DMS114 treated with DMSO at 0.1 percent for 48 hours (cell line): ENCODE measurements at regions not wholly inside any gene's neighbourhood (a gene's known extent, or its start where the extent isn't known, plus 50 kb on each side); places are given as distances from the start of the nearest gene placed in this dataset.

Experiments used
- DNase-seq: peaks from one replicate; lab custom pipeline; 2025; ENCODE audit not compliant: unreplicated experiment; lab: John Stamatoyannopoulos, UW

DNA sequence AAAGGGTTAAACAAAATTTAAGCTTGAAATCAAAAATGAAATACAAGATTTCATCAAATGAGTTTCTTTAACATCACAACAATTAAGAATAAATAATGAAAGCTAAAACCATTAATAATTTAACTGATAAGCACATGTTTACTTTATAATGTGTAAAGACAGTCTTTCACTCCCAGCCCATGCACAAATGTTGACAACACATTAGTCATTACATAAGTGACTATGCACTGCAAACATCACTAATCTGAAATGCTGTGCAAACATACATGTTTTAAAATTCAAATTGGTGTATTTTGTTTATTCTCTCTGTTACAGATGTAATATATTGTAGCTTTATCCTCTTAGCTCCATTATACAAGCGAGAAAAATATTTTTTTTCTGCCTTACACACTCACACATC, 220.6 kb upstream of the CPXCR1 start:
- DNase-seq, result no peak

- no peak for DNase-seq
Observed at GRCh38 chrX:88558421-88558820, 188.6 kb upstream of the CPXCR1 start.

DNA sequence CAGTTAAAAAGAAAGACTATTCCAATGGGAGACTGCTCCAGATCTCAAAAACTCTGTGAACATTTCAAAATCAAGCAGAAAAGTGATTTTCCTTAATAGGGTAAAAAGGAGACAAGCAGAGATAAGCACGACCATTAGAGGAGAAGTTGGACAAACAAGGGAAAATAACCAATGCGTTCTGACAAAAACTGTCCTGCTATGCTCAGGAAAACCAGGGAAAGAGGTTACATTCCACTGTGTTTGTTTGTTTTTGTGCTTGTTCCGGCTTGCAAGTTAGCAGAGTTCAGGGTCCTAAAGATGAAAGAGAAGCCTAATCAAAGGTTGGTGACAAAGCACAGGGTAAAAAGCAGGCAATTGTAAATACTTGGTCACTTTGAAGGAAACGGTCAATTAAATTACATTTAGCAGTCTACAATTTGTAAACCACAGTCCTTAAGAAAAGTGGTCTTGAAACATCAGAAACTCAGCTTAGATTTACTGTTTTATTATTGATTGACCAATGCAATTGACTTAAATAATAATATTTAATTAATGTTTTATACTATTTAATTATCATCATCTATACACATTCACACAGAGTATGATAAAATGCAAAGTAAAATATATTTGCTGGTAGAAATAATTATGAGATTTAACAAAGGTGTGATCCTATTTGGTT, 186.2 kb upstream of the CPXCR1 start:
- no peak for DNase-seq

DNA sequence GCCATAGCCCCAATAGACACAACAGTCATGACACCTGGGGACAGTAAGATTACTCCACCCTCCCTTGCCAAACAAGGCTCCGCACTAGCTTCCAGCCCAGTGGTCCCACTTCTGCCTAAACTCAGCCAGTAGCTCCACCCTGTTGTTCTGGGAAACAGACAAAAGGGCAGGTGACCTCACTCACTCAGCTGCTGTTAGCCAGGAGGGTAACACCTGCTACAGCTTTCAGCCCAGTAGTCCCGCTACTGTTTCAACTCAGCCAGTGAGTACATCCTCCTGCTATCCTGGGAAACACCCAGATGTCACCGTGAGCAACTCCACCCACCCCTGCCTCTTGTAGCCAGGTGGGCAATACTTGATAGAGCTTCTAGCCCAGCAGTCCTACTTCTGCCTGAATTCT, 162.7 kb upstream of the CPXCR1 start:
- DNase-seq, result no peak

DNA sequence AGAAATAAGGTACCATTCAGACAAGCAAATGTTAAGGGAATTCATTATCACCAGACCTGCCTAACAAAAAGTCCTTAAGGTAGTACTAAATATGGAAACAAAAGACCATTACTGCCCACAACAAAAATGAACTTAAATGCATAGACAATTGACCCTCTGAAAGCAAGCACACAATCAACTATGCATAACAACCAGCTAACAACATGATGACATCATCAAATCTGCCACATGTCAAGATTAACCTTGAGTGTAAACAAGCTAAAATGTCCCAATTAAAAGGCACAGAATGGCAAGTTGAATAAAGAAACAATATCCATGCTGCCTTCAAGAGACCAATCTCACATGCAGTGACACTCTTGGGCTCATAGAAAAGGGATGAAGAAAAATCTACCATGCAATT, 160.7 kb upstream of the CPXCR1 start:
- no peak for DNase-seq

- no peak for DNase-seq
Observed at GRCh38 chrX:88603237-88603636, 143.8 kb upstream of the CPXCR1 start.

DNA sequence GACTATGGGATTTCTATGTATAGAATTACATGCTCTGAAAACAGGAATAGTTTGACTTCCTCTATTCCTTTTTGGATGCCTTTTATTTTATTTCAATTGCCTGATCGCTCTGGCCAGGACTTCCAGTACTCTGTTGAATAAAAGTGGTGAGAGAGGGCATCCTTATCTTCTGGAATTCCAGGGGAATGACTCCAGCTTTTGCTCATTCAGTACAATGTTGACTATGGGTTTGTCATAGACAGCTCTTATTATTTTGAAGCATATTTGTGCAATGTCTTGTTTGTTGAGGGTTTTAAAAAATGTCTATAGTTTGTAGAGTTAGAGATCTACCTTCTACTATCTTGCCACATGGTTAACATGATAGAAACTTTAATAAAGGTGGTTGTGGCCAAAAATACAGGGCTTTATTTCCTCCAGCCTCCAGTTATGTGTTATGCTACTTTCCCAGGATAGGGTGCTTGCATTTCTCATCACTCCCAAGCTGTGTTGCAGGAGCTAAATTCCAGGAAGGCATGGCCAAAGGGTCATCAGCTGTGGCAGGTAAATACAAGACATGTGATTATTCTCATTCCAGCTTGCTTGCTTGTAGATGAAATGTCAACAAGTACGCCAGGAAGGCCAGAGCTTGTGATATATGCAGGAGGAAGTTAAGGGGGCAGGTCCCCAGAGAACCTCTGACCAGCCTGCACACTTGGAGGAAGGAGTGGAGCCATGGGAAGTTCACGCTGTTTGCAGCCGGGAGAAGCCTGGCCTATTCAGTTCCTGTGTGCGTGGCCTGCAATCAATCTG, 142.4 kb upstream of the CPXCR1 start:
- no peak for DNase-seq

DNA sequence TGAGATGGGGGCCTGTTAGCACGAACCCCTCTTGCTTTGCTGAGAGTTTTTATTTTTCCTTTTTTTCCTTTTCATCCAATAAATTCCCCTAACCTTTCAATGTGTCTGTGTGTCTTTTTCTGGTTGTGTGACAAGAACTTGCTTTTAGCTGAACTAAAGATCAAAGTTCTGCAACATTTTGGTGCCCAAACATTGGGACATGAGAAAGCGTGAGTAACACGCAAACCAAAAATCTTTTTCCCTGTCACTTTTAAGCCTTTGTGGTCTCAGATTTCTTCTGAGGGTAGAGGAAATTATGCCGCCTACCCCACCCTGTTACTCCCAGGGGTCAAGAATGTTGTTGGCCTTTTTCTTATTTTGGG, 141.8 kb upstream of the CPXCR1 start:
- DNase-seq, result no peak

DNA sequence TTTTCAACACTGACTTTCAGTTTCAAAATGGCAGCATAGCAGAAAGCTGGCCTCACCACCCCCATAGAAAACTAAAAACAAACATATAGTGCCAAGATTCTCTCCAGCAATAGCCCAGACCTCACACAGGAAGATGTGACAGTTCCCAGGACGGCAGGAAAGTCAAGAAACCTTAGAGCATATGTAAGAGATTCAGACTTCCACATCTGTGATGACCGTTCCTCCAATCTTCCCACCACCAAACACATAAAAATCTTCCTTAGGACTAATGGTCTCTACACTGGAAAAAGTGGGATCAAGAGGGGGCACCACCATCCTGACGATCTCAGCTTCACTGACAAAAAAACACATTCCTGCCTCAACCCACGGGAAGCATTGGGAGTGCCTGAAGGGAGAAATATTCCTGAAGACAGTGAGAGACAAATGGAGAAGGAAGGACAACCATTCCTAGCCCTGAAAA, 134.1 kb upstream of the CPXCR1 start:
- DNase-seq, result no peak

DNA sequence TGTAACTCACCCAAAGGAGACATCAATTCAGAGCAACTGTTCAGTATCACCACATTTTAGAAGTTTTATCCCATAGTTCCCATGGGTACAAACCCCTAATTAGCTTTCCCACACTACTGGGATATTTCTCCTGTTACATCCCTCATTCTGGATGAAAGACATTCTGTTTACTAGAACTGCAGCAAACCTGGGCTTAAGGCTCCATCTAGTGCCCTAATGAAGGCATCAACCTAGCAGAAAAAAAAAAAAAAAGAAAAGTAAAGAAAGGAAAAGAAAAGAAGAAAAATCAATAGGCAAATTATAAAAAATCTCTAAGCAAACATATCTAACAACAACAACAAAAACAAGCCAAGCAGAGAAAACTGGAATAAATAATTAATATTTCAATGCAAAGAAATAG, 133.7 kb upstream of the CPXCR1 start:
- peak; percentile 55 for DNase-seq

DNA sequence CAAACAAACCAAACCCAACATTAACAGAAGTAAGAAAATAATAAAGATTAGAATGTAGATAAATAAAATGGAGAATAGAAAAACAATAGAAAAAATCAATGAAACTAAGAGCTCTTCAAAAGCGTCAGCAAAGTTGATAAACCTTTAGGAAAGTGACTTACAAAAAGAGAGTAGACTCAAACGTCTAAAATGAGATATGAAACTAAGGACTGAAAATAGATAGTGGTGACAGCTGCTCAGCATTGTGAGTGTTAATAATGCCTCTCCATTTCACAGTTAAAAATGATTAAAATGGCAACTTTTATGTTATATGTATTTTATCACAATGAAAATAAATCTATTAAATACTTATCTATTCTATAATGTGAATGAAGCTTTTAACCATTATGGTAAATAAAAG, 125.7 kb upstream of the CPXCR1 start:
- DNase-seq, result no peak

GRCh38 chrX:88655460-88655859, 91.6 kb upstream of the CPXCR1 start:
- no peak for DNase-seq

DNA sequence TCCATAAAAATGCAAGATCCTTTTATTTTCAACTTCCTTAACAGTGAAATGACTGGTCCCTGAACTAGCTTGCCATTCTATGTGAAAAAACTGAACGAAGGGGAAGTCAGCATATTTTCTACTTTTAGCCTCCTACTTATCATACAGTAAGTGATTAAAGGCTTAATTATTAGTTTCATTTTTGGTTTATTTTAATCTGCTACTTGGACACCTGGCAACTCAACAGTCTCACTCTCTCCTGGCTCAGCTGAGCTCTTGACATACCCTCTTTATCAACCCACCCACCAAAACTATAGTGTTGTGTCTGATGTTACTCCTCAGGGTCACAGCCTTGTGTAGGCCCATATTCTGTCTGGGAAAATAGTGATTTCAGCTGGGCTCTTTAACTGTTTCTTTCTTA, 86.2 kb upstream of the CPXCR1 start:
- no peak for DNase-seq

- DNase-seq, result no peak
Observed at GRCh38 chrX:88672261-88672660, 74.8 kb upstream of the CPXCR1 start.
